GM23248 (cell line): ENCODE measurements at regions not wholly inside any gene's neighbourhood (a gene's known extent, or its start where the extent isn't known, plus 50 kb on each side); places are given as distances from the start of the nearest gene placed in this dataset.

Experiments
- DNase-seq: peaks from one replicate; pipeline ENCODE4 v3.0.0-alpha.2; 2015
- H2AFZ ChIP-seq: fragments of 200-600 bp; sonication (generic); 2 replicates; pipeline ENCODE4 v1.6.1; 2016; ENCODE audit warnings: antibody characterized with exemption
- H3F3A ChIP-seq: fragments of 200-600 bp; sonication (generic); 2 replicates; pipeline ENCODE4 v1.6.1; 2016; ENCODE audit warnings: mild to moderate bottlenecking, antibody characterized with exemption, mixed run types; ENCODE audit not compliant: insufficient read depth
- H3K27ac ChIP-seq: fragments of 200-600 bp; sonication (generic); 2 replicates; pipeline ENCODE4 v1.5.1; 2016; ENCODE audit warnings: mild to moderate bottlenecking
- H3K27me3 ChIP-seq: fragments of 200-600 bp; sonication (generic); replicated peaks from 2 replicates; pipeline ENCODE4 v1.6.1; 2016; ENCODE audit warnings: mild to moderate bottlenecking; ENCODE audit not compliant: insufficient read depth
- H3K36me3 ChIP-seq: fragments of 200-600 bp; sonication (generic); 2 replicates; pipeline ENCODE4 v1.6.1; 2016; ENCODE audit warnings: low read depth, mild to moderate bottlenecking
- H3K4me1 ChIP-seq: fragments of 200-600 bp; sonication (generic); 2 replicates; pipeline ENCODE4 v1.6.1; 2016; ENCODE audit warnings: mild to moderate bottlenecking; ENCODE audit not compliant: insufficient read depth
- H3K4me2 ChIP-seq: fragments of 200-600 bp; sonication (generic); one replicate; pipeline ENCODE4 v1.6.1; 2016; ENCODE audit warnings: mild to moderate bottlenecking; ENCODE audit not compliant: unreplicated experiment
- H3K4me3 ChIP-seq: fragments of 200-600 bp; sonication (generic); 2 replicates; pipeline ENCODE4 v1.5.1; 2016; ENCODE audit warnings: mild to moderate bottlenecking
- H3K79me2 ChIP-seq: fragments of 200-600 bp; sonication (generic); 2 replicates; pipeline ENCODE4 v1.6.1; 2016; ENCODE audit warnings: mild to moderate bottlenecking; ENCODE audit not compliant: insufficient read depth
- H3K9ac ChIP-seq: fragments of 200-600 bp; sonication (generic); 2 replicates; pipeline ENCODE4 v1.6.1; 2016; ENCODE audit warnings: mild to moderate bottlenecking
- H3K9me2 ChIP-seq: fragments of 200-600 bp; sonication (generic); 2 replicates; pipeline ENCODE4 v1.6.1; 2016; ENCODE audit warnings: mixed run types, mild to moderate bottlenecking, moderate library complexity; ENCODE audit not compliant: insufficient read depth
- H3K9me3 ChIP-seq: fragments of 200-600 bp; sonication (generic); one replicate; pipeline ENCODE4 v1.6.1; 2017; ENCODE audit warnings: low read depth
- H4K20me1 ChIP-seq: fragments of 200-600 bp; sonication (generic); 2 replicates; pipeline ENCODE4 v1.6.0; 2016; ENCODE audit not compliant: insufficient read depth
- EZH2 ChIP-seq: fragments of 200-600 bp; sonication (generic); IDR thresholded peaks from 2 replicates; pipeline ENCODE4 v1.6.1; 2018; ENCODE audit warnings: antibody characterized with exemption, mild to moderate bottlenecking; ENCODE audit not compliant: insufficient read depth, poor library complexity, severe bottlenecking
- EZH2phosphoT487 ChIP-seq: fragments of 200-600 bp; sonication (generic); IDR thresholded peaks from 2 replicates; pipeline ENCODE4 v1.6.1; 2018; ENCODE audit warnings: antibody characterized with exemption, moderate library complexity, mild to moderate bottlenecking, low read depth; ENCODE audit not compliant: insufficient read depth
- WGBS, 2 experiments: methylation state at CpG; one replicate each; pipeline ENCODE4 v1.1.6; 2015 to 2017; ENCODE audit warnings: low lambda C conversion rate in 2 of 2, low coverage in 1 of 2; ENCODE audit errors: missing lambda C conversion rate in 2 of 2; 5-methylcytosine and 5-hydroxymethylcytosine counted together
- in situ Hi-C: fragments of 300-500 bp; cut with MboI; formaldehyde crosslinking; loops from 2 replicates; pipeline ENCODE4 v1.15.0; 2020

GRCh38 chr4:178329226-178329872, 887.1 kb upstream of the AGA start:
- no peak overlapping the region for H3K4me3 ChIP-seq
- in situ Hi-C loops = no loop called here
- H3K9me2 ChIP-seq = no peaks in the 10 kb centered on the region
- no peaks in the 10 kb centered on the region for H3K79me2 ChIP-seq
- H4K20me1 ChIP-seq = no peaks in the 10 kb centered on the region
- no peaks in the 10 kb centered on the region for H3K4me1 ChIP-seq
- TF ChIP-seq EZH2phosphoT487 = no peak
- no peak for TF ChIP-seq EZH2
- no peak overlapping the region for H3K4me2 ChIP-seq
- H3K9me3 ChIP-seq = no peaks in the 10 kb centered on the region
- 14 to 16% methylated on average over 3 of the region's 3 CpGs for WGBS, 2 experiments
- H3F3A ChIP-seq = no peaks in the 10 kb centered on the region
- no peak for DNase-seq
- no peak overlapping the region for H2AFZ ChIP-seq
- H3K9ac ChIP-seq = no peak overlapping the region
- H3K27me3 ChIP-seq = no peaks in the 10 kb centered on the region
- H3K36me3 ChIP-seq = no peaks in the 10 kb centered on the region
- H3K27ac ChIP-seq = no peak overlapping the region

GRCh38 chr4:178333355-178333754, 891.1 kb upstream of the AGA start:
- no peaks in the 10 kb centered on the region for H3K9me2 ChIP-seq
- no peaks in the 10 kb centered on the region for H3K27me3 ChIP-seq
- WGBS, 2 experiments = 11 to 17% methylated on average over 4 of the region's 4 CpGs
- no peaks in the 10 kb centered on the region for H3K9me3 ChIP-seq
- H3K79me2 ChIP-seq = no peaks in the 10 kb centered on the region
- H2AFZ ChIP-seq = no peak overlapping the region
- TF ChIP-seq EZH2phosphoT487 (no peak), EZH2 (no peak)
- no peaks in the 10 kb centered on the region for H3F3A ChIP-seq
- no peaks in the 10 kb centered on the region for H3K36me3 ChIP-seq
- DNase-seq = no peak
- H3K4me3 ChIP-seq = no peak overlapping the region
- H3K9ac ChIP-seq = no peak overlapping the region
- no peak overlapping the region for H3K27ac ChIP-seq
- H3K4me1 ChIP-seq = no peaks in the 10 kb centered on the region
- in situ Hi-C loops = no loop called here
- no peak overlapping the region for H3K4me2 ChIP-seq
- no peaks in the 10 kb centered on the region for H4K20me1 ChIP-seq

GRCh38 chr4:178339769-178340168, 897.5 kb upstream of the AGA start:
- Histone ChIP-seq H3K79me2 (no peaks in the 10 kb centered on the region), H3K4me3 (no peak overlapping the region), H2AFZ (no peak overlapping the region), H3F3A (no peaks in the 10 kb centered on the region), H3K4me1 (no peaks in the 10 kb centered on the region), H3K27ac (no peak overlapping the region), H3K4me2 (no peak overlapping the region), H3K9me3 (no peaks in the 10 kb centered on the region), H3K27me3 (no peaks in the 10 kb centered on the region), H3K36me3 (no peaks in the 10 kb centered on the region), H4K20me1 (no peaks in the 10 kb centered on the region), H3K9me2 (no peaks in the 10 kb centered on the region), H3K9ac (no peak overlapping the region)
- in situ Hi-C loops = no loop called here
- TF ChIP-seq EZH2phosphoT487 = no peak
- TF ChIP-seq EZH2 = no peak
- no peak for DNase-seq

GRCh38 chr4:178340468-178340867, 898.2 kb upstream of the AGA start:
- H2AFZ ChIP-seq = no peak overlapping the region
- WGBS, 2 experiments = 45 to 53% methylated on average over 7 of the region's 7 CpGs
- H3K27me3 ChIP-seq = no peaks in the 10 kb centered on the region
- H4K20me1 ChIP-seq = no peaks in the 10 kb centered on the region
- TF ChIP-seq EZH2 = no peak
- TF ChIP-seq EZH2phosphoT487 = no peak
- H3K9me3 ChIP-seq = no peaks in the 10 kb centered on the region
- H3K36me3 ChIP-seq = no peaks in the 10 kb centered on the region
- H3K9me2 ChIP-seq = no peaks in the 10 kb centered on the region
- no peak overlapping the region for H3K27ac ChIP-seq
- no peaks in the 10 kb centered on the region for H3F3A ChIP-seq
- no peak overlapping the region for H3K4me2 ChIP-seq
- no peak overlapping the region for H3K9ac ChIP-seq
- in situ Hi-C loops = no loop called here
- no peak overlapping the region for H3K4me3 ChIP-seq
- no peak for DNase-seq
- no peaks in the 10 kb centered on the region for H3K79me2 ChIP-seq
- H3K4me1 ChIP-seq = no peaks in the 10 kb centered on the region

- H3K4me2 ChIP-seq = no peak overlapping the region
- no peak overlapping the region for H3K4me3 ChIP-seq
- in situ Hi-C loops = no loop called here
- H3K9ac ChIP-seq = no peak overlapping the region
- no peak overlapping the region for H2AFZ ChIP-seq
- H4K20me1 ChIP-seq = no peaks in the 10 kb centered on the region
- no peak for DNase-seq
- no peaks in the 10 kb centered on the region for H3K9me3 ChIP-seq
- no peaks in the 10 kb centered on the region for H3K79me2 ChIP-seq
- no peaks in the 10 kb centered on the region for H3K36me3 ChIP-seq
- no peaks in the 10 kb centered on the region for H3F3A ChIP-seq
- H3K4me1 ChIP-seq = no peaks in the 10 kb centered on the region
- TF ChIP-seq EZH2 = no peak
- no peak for TF ChIP-seq EZH2phosphoT487
- H3K27me3 ChIP-seq = no peaks in the 10 kb centered on the region
- no peaks in the 10 kb centered on the region for H3K9me2 ChIP-seq
- no peak overlapping the region for H3K27ac ChIP-seq
Observed at GRCh38 chr4:178344096-178344495, 901.9 kb upstream of the AGA start.
